Endothelial cell of umbilical vein (primary cell): ENCODE measurements at regions not wholly inside any gene's neighbourhood (a gene's known extent, or its start where the extent isn't known, plus 50 kb on each side); places are given as distances from the start of the nearest gene placed in this dataset.

ENCODE experiments used
- EZH2 ChIP-seq: IDR thresholded peaks from 2 replicates; pipeline ENCODE4 v1.6.1; 2012; ENCODE audit warnings: borderline replicate concordance, low read depth, mild to moderate bottlenecking, moderate library complexity, low read length, inconsistent platforms; ENCODE audit not compliant: severe bottlenecking
- FOS ChIP-seq: IDR thresholded peaks from 2 replicates; pipeline ENCODE4 v1.6.1; 2011; ENCODE audit warnings: mild to moderate bottlenecking, low read length, moderate library complexity, borderline replicate concordance; ENCODE audit not compliant: insufficient read depth
- JUN ChIP-seq: IDR thresholded peaks from 2 replicates; pipeline ENCODE4 v1.6.1; 2011; ENCODE audit warnings: borderline replicate concordance, low read depth; ENCODE audit not compliant: insufficient read length, insufficient read depth
- POLR2A ChIP-seq: IDR thresholded peaks from 2 replicates; pipeline ENCODE4 v1.6.1; 2012; ENCODE audit warnings: low read depth, mild to moderate bottlenecking, control low read depth, low read length
- TF ChIP-seq, protein P1 (sequence below), 2 donors: IDR thresholded peaks; 1 replicate in 1 of 2; 2 replicates in 1 of 2; pipeline ENCODE4 v1.5.1; 2011; ENCODE audit warnings: low read length in 2 of 2, mild to moderate bottlenecking in 2 of 2, moderate library complexity in 2 of 2, control low read depth in 1 of 2, inconsistent platforms in 1 of 2, low read depth in 1 of 2; ENCODE audit not compliant: insufficient read depth in 1 of 2; ENCODE audit errors: extremely low read depth in 1 of 2
- TF ChIP-seq, protein P2 (sequence below): IDR thresholded peaks from 2 replicates; pipeline ENCODE4 v1.6.1; 2011; ENCODE audit not compliant: insufficient read depth, insufficient read length

DNA sequence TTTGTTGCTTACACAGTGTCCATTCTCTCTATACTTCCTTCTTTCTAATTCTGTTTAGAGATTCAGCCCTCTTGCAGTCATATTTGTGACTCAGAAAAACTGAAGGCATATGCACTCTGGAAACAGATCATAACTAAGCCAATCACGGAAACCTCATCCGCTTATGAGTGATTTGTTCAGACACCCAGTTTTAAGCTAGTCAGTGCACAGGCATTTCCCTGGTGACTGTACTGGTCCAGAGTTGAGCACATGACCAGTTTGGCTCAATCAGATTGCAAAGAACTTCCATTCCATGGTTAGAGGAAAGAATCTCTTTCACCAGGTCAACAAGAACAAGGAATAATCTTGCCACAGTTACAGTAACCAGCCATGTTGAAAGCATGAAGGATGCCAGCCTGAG is 69.2 kb upstream of the SGIP1 start:
- TF ChIP-seq, protein P1, sequence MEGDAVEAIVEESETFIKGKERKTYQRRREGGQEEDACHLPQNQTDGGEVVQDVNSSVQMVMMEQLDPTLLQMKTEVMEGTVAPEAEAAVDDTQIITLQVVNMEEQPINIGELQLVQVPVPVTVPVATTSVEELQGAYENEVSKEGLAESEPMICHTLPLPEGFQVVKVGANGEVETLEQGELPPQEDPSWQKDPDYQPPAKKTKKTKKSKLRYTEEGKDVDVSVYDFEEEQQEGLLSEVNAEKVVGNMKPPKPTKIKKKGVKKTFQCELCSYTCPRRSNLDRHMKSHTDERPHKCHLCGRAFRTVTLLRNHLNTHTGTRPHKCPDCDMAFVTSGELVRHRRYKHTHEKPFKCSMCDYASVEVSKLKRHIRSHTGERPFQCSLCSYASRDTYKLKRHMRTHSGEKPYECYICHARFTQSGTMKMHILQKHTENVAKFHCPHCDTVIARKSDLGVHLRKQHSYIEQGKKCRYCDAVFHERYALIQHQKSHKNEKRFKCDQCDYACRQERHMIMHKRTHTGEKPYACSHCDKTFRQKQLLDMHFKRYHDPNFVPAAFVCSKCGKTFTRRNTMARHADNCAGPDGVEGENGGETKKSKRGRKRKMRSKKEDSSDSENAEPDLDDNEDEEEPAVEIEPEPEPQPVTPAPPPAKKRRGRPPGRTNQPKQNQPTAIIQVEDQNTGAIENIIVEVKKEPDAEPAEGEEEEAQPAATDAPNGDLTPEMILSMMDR (IDR thresholded peaks at IDR 0.05; ENCODE audit: extremely low read depth in 1 of 2, insufficient read depth in 1 of 2, low read depth in 1 of 2, low read length in 2 of 2): no peak
- TF ChIP-seq EZH2 (no peak), JUN (peak; percentile 48), FOS (peak; percentile 82), POLR2A (no peak)
- TF ChIP-seq, protein P2, sequence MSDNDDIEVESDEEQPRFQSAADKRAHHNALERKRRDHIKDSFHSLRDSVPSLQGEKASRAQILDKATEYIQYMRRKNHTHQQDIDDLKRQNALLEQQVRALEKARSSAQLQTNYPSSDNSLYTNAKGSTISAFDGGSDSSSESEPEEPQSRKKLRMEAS: no peak
